B cell (primary cell): ENCODE measurements at regions not wholly inside any gene's neighbourhood (a gene's known extent, or its start where the extent isn't known, plus 50 kb on each side); places are given as distances from the start of the nearest gene placed in this dataset.

Experiments used
- CTCF ChIP-seq: fragments of 200-600 bp; IDR thresholded peaks from one replicate; pipeline ENCODE4 v1.8.0; 2022; ENCODE audit warnings: antibody characterized with exemption, mild to moderate bottlenecking
- EZH2 ChIP-seq: IDR thresholded peaks from 2 replicates; pipeline ENCODE4 v1.6.1; 2012; ENCODE audit warnings: borderline replicate concordance, low read depth, mild to moderate bottlenecking, moderate library complexity, low read length; ENCODE audit not compliant: insufficient read depth, poor library complexity, severe bottlenecking

GRCh38 chr19:30896554-30896953 is 452.7 kb downstream of the TSHZ3 start:
- TF ChIP-seq CTCF = no peak
- TF ChIP-seq EZH2 = no peak
